Thyroid gland (tissue), 4 donors: ENCODE measurements at regions not wholly inside any gene's neighbourhood (a gene's known extent, or its start where the extent isn't known, plus 50 kb on each side); places are given as distances from the start of the nearest gene placed in this dataset.

Source experiments
- DNase-seq, 2 donors: peaks; one replicate each; pipeline ENCODE4 v3.0.0-alpha.2; 2019
- H3K27ac ChIP-seq, 3 donors: fragments of 200-600 bp; sonication (generic); 1 replicate in 2 of 3; 2 replicates in 1 of 3; pipeline ENCODE4 v1.5.1; 2016 to 2019; ENCODE audit warnings: mild to moderate bottlenecking in 1 of 3, moderate library complexity in 1 of 3
- H3K27me3 ChIP-seq: fragments of 200-600 bp; sonication (generic); one replicate; pipeline ENCODE4 v1.5.1; 2019
- H3K36me3 ChIP-seq, 2 donors: fragments of 200-600 bp; sonication (generic); one replicate each; pipeline ENCODE4 v1.5.1; 2016 to 2019
- H3K4me1 ChIP-seq, 2 donors: fragments of 200-600 bp; sonication (generic); one replicate each; pipeline ENCODE4 v1.5.1; 2017 to 2019
- H3K4me3 ChIP-seq, 3 donors: fragments of 200-600 bp; sonication (generic); replicated peaks in 1 of 3; 1 replicate in 2 of 3; 2 replicates in 1 of 3; pipeline ENCODE4 v1.5.1; 2016; ENCODE audit warnings: mild to moderate bottlenecking in 1 of 3
- H3K9me3 ChIP-seq: fragments of 200-600 bp; sonication (generic); one replicate; pipeline ENCODE4 v1.5.1; 2017
- CTCF ChIP-seq, 6 experiments: fragments of 200-600 bp in 3 of 6; fragments of 450-650 bp in 3 of 6; sonication (generic) in 3 of 6; IDR thresholded peaks; one replicate each; pipeline ENCODE4 v1.5.1; 2016 to 2019; ENCODE audit warnings: antibody characterized with exemption in 6 of 6, mild to moderate bottlenecking in 2 of 6, inconsistent platforms in 1 of 6, moderate library complexity in 1 of 6
- POLR2A ChIP-seq, 2 donors: fragments of 450-650 bp; IDR thresholded peaks; one replicate each; pipeline ENCODE4 v1.6.1; 2017; ENCODE audit warnings: antibody characterized with exemption in 2 of 2, mild to moderate bottlenecking in 2 of 2, moderate library complexity in 1 of 2
- WGBS, 2 donors: methylation state at CpG; one replicate each; pipeline ENCODE4 v1.1.5; 2017; 5-methylcytosine and 5-hydroxymethylcytosine counted together
- intact Hi-C: fragments of 100-400 bp; cut with DNase I; formaldehyde crosslinking; loops from one replicate; pipeline ENCODE4 v1.15.1; 2023

GRCh38 chr2:67221266-67221665, 175.9 kb upstream of the ETAA1 start:
- Histone ChIP-seq H3K27ac (no peak overlapping the region), H3K9me3 (no peaks in the 10 kb centered on the region), H3K36me3 (no peaks in the 10 kb centered on the region), H3K4me1 (no peaks in the 10 kb centered on the region), H3K4me3 (no peak overlapping the region), H3K27me3 (no peaks in the 10 kb centered on the region)
- TF ChIP-seq CTCF (IDR thresholded peaks at IDR 0.05) (no peak), POLR2A (IDR thresholded peaks at IDR 0.05) (no peak)
- intact Hi-C loops: no loop called here
- no peak for DNase-seq
- 87 to 90% methylated on average over 4 of the region's 4 CpGs for WGBS, 2 donors

- Histone ChIP-seq H3K36me3 (no peaks in the 10 kb centered on the region), H3K27me3 (no peaks in the 10 kb centered on the region), H3K27ac (no peak overlapping the region), H3K4me1 (no peaks in the 10 kb centered on the region), H3K4me3 (no peak overlapping the region), H3K9me3 (no peaks in the 10 kb centered on the region)
- DNase-seq: no peak
- TF ChIP-seq CTCF (IDR thresholded peaks at IDR 0.05) (no peak), POLR2A (IDR thresholded peaks at IDR 0.05) (no peak)
- WGBS, 2 donors: 94% methylated on average over 4 of the region's 4 CpGs
- intact Hi-C loops: no loop called here
Measured at GRCh38 chr2:67225287-67225973, 171.7 kb upstream of the ETAA1 start.

- DNase-seq: no peak
- Histone ChIP-seq H3K4me1 (no peaks in the 10 kb centered on the region), H3K36me3 (no peaks in the 10 kb centered on the region), H3K9me3 (no peaks in the 10 kb centered on the region), H3K27ac (no peak overlapping the region), H3K27me3 (no peaks in the 10 kb centered on the region), H3K4me3 (no peak overlapping the region)
- TF ChIP-seq CTCF (IDR thresholded peaks at IDR 0.05) (no peak), POLR2A (IDR thresholded peaks at IDR 0.05) (no peak)
- intact Hi-C loops: no loop called here
Measured at GRCh38 chr2:67229706-67230105, 167.4 kb upstream of the ETAA1 start.

- intact Hi-C loops: no loop called here
- no peak overlapping the region for H3K4me3 ChIP-seq
- H3K27me3 ChIP-seq: no peaks in the 10 kb centered on the region
- 71 to 88% methylated on average over 1 of the region's 1 CpG for WGBS, 2 donors
- H3K4me1 ChIP-seq: no peaks in the 10 kb centered on the region
- no peaks in the 10 kb centered on the region for H3K9me3 ChIP-seq
- no peak for TF ChIP-seq POLR2A (IDR thresholded peaks at IDR 0.05)
- no peak for TF ChIP-seq CTCF (IDR thresholded peaks at IDR 0.05)
- DNase-seq: no peak
- H3K27ac ChIP-seq: no peak overlapping the region
- H3K36me3 ChIP-seq: no peaks in the 10 kb centered on the region
Measured at GRCh38 chr2:67232936-67233335, 164.2 kb upstream of the ETAA1 start.

GRCh38 chr2:67234440-67234839, 162.7 kb upstream of the ETAA1 start:
- intact Hi-C loops: no loop called here
- no peak for TF ChIP-seq CTCF (IDR thresholded peaks at IDR 0.05)
- Histone ChIP-seq H3K4me3 (no peak overlapping the region), H3K9me3 (no peaks in the 10 kb centered on the region), H3K36me3 (no peaks in the 10 kb centered on the region), H3K27me3 (no peaks in the 10 kb centered on the region), H3K4me1 (no peaks in the 10 kb centered on the region), H3K27ac (no peak overlapping the region)
- no peak for DNase-seq
- 82 to 85% methylated on average over 3 of the region's 3 CpGs for WGBS, 2 donors
